A549 (cell line): ENCODE measurements at regions not wholly inside any gene's neighbourhood (a gene's known extent, or its start where the extent isn't known, plus 50 kb on each side); places are given as distances from the start of the nearest gene placed in this dataset.

Experiments
- POLR2A ChIP-seq: IDR thresholded peaks from 2 replicates; pipeline ENCODE4 v1.6.1; 2012; ENCODE audit warnings: mild to moderate bottlenecking, low read length
- TF ChIP-seq, protein P1 (sequence below): fragments of >200 bp; sonication (Bioruptor Twin); formaldehyde crosslinking; IDR thresholded peaks from 3 replicates; pipeline ENCODE4 v1.5.1; 2016

DNA sequence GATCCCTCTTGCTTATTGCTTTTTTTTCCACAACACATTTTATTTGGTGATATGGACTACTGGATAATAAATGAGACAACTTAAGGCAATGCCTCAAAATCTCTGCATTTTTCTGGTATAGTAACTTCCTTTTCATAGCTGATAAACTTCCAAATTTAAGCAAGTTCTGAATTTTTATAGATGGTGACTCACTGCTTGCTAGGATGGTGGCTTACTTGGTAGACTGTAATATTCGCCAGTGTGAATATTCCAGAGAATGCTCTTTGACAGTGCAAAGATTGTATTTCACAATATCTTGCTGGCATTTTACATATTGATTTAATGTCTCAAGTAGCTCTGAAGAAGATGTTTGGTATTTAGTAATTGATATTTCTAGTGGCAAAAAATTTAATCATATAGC, 472.4 kb downstream of the TFEC start:
- TF ChIP-seq, protein P1, sequence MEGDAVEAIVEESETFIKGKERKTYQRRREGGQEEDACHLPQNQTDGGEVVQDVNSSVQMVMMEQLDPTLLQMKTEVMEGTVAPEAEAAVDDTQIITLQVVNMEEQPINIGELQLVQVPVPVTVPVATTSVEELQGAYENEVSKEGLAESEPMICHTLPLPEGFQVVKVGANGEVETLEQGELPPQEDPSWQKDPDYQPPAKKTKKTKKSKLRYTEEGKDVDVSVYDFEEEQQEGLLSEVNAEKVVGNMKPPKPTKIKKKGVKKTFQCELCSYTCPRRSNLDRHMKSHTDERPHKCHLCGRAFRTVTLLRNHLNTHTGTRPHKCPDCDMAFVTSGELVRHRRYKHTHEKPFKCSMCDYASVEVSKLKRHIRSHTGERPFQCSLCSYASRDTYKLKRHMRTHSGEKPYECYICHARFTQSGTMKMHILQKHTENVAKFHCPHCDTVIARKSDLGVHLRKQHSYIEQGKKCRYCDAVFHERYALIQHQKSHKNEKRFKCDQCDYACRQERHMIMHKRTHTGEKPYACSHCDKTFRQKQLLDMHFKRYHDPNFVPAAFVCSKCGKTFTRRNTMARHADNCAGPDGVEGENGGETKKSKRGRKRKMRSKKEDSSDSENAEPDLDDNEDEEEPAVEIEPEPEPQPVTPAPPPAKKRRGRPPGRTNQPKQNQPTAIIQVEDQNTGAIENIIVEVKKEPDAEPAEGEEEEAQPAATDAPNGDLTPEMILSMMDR, result no peak
- no peak for TF ChIP-seq POLR2A
